ENCODE measurements at regions not wholly inside any gene's neighbourhood (a gene's known extent, or its start where the extent isn't known, plus 50 kb on each side); places are given as distances from the start of the nearest gene placed in this dataset.

- H3K4me2 ChIP-seq (ENCODE audit: insufficient read depth, low read length), result no peak overlapping the region
- no peaks in the 10 kb centered on the region for H4K20me1 ChIP-seq (replicated peaks; ENCODE audit: control insufficient read depth, extremely low read depth, insufficient read depth, low read length)
- H3K9ac ChIP-seq (replicated peaks; ENCODE audit: extremely low read depth, insufficient read depth, low read length), result no peak overlapping the region
- DNase-seq (ENCODE audit: low read depth, low spot score) (no peak), FAIRE-seq (no peak)
- no peaks in the 10 kb centered on the region for H3K9me3 ChIP-seq (replicated peaks; ENCODE audit: control insufficient read depth, insufficient read depth, low read length)
- H3K27me3 ChIP-seq (ENCODE audit: control insufficient read depth in 2 of 2, insufficient read depth in 2 of 2, low read length in 2 of 2), result no peaks in the 10 kb centered on the region
- TF ChIP-seq MAX (IDR thresholded peaks at IDR 0.05; ENCODE audit: insufficient read depth, insufficient read length), result no peak
- no peak for TF ChIP-seq POLR2AphosphoS5 (IDR thresholded peaks at IDR 0.05; ENCODE audit: insufficient read depth, low read depth, low read length)
- TF ChIP-seq GATA2 (IDR thresholded peaks at IDR 0.05; ENCODE audit: insufficient read depth, insufficient read length, low read depth, low read length), result no peak
- TF ChIP-seq CTCF (IDR thresholded peaks at IDR 0.05; ENCODE audit: extremely low read depth in 1 of 2, insufficient read depth in 1 of 2, low read depth in 1 of 2, low read length in 2 of 2), result no peak
- TF ChIP-seq EZH2 (IDR thresholded peaks at IDR 0.05; ENCODE audit: borderline replicate concordance, low read depth, low read length, severe bottlenecking), result no peak
- TF ChIP-seq MYC (IDR thresholded peaks at IDR 0.05; ENCODE audit: low read depth, low read length), result no peak
- TF ChIP-seq FOS (IDR thresholded peaks at IDR 0.05; ENCODE audit: borderline replicate concordance, insufficient read depth, low read length), result no peak
- TF ChIP-seq POLR2A (IDR thresholded peaks at IDR 0.05; ENCODE audit: low read depth, low read length), result no peak
- no peak for TF ChIP-seq JUN (IDR thresholded peaks at IDR 0.05; ENCODE audit: borderline replicate concordance, insufficient read depth, insufficient read length, low read depth)
- ChIA-PET CTCF (no interaction called here), POLR2A (no interaction called here)
- H2AFZ ChIP-seq (ENCODE audit: low read depth, low read length), result no peak overlapping the region
- H3K4me3 ChIP-seq (replicated peaks in 1 of 3; ENCODE audit: insufficient read depth in 1 of 3, low read depth in 1 of 3, low read length in 3 of 3), result no peak overlapping the region
- no peaks in the 10 kb centered on the region for H3K79me2 ChIP-seq (ENCODE audit: control insufficient read depth, insufficient read depth, low read length)
- BruUV-seq (replicated peaks), result no TSS peak
- dilution Hi-C loops (cut with MboI; ENCODE audit: extremely low pct_ligation_motif_present, low sequenced_read_pairs) (no loop called here), intact Hi-C loops (cut with micrococcal nuclease) (no loop called here)
- H3K36me3 ChIP-seq (ENCODE audit: control insufficient read depth in 2 of 2, extremely low read depth in 1 of 2, insufficient read depth in 2 of 2, low read length in 2 of 2), result no peaks in the 10 kb centered on the region
- no peak overlapping the region for H3K27ac ChIP-seq (ENCODE audit: insufficient read depth, low read depth, low read length)
- H3K9me1 ChIP-seq (replicated peaks; ENCODE audit: control insufficient read depth, extremely low read depth, insufficient read depth, low read length), result no peaks in the 10 kb centered on the region
- H3K4me1 ChIP-seq (ENCODE audit: control insufficient read depth, extremely low read depth, insufficient read depth, low read length), result no peaks in the 10 kb centered on the region
Measured at GRCh38 chr11:90757849-90758494, 535.1 kb upstream of the CHORDC1 start.

Data from endothelial cell of umbilical vein (primary cell).